ENCODE measurements at regions not wholly inside any gene's neighbourhood (a gene's known extent, or its start where the extent isn't known, plus 50 kb on each side); places are given as distances from the start of the nearest gene placed in this dataset.

GRCh38 chr14:37988472-37988871 lies 219.2 kb upstream of the SSTR1 start:
- DNase-seq (ENCODE audit: low read depth) = peak; percentile 40

- no peak for DNase-seq (ENCODE audit: low read depth)
Observed at GRCh38 chr14:37991027-37991426, 216.7 kb upstream of the SSTR1 start.

- DNase-seq (ENCODE audit: low read depth) = no peak
Observed at GRCh38 chr14:37992499-37992898, 215.2 kb upstream of the SSTR1 start.

GRCh38 chr14:37994846-37995372 lies 212.8 kb upstream of the SSTR1 start:
- no peak for DNase-seq (ENCODE audit: low read depth)

GRCh38 chr14:37997017-37997416 lies 210.7 kb upstream of the SSTR1 start:
- no peak for DNase-seq (ENCODE audit: low read depth)

GRCh38 chr14:38000340-38000739 lies 207.4 kb upstream of the SSTR1 start:
- no peak for DNase-seq (ENCODE audit: low read depth)

- DNase-seq (ENCODE audit: low read depth) = no peak
Observed at GRCh38 chr14:38001501-38001900, 206.2 kb upstream of the SSTR1 start.

GRCh38 chr14:38003746-38004609 lies 203.7 kb upstream of the SSTR1 start:
- DNase-seq (ENCODE audit: low read depth) = no peak

GRCh38 chr14:38004610-38004879 lies 203.2 kb upstream of the SSTR1 start:
- DNase-seq (ENCODE audit: low read depth) = no peak

- DNase-seq (ENCODE audit: low read depth) = peak; percentile 83
Observed at GRCh38 chr14:38011156-38011555, 196.5 kb upstream of the SSTR1 start.

- no peak for DNase-seq (ENCODE audit: low read depth)
Observed at GRCh38 chr14:38012056-38012455, 195.6 kb upstream of the SSTR1 start.

- no peak for DNase-seq (ENCODE audit: low read depth)
Observed at GRCh38 chr14:38016497-38016896, 191.2 kb upstream of the SSTR1 start.

- no peak for DNase-seq (ENCODE audit: low read depth)
Observed at GRCh38 chr14:38021861-38022260, 185.8 kb upstream of the SSTR1 start.

- DNase-seq (ENCODE audit: low read depth) = no peak
Observed at GRCh38 chr14:38022775-38023174, 184.9 kb upstream of the SSTR1 start.

GRCh38 chr14:38038171-38038570 lies 169.5 kb upstream of the SSTR1 start:
- DNase-seq (ENCODE audit: low read depth) = no peak

GRCh38 chr14:38038986-38039385 lies 168.7 kb upstream of the SSTR1 start:
- no peak for DNase-seq (ENCODE audit: low read depth)

- peak; percentile 44 for DNase-seq (ENCODE audit: low read depth)
Observed at GRCh38 chr14:38039496-38039895, 168.2 kb upstream of the SSTR1 start.

- DNase-seq (ENCODE audit: low read depth) = no peak
Observed at GRCh38 chr14:38040411-38040810, 167.3 kb upstream of the SSTR1 start.

GRCh38 chr14:38042322-38042721 lies 165.4 kb upstream of the SSTR1 start:
- DNase-seq (ENCODE audit: low read depth) = peak; percentile 84

GRCh38 chr14:38044710-38045109 lies 163.0 kb upstream of the SSTR1 start:
- no peak for DNase-seq (ENCODE audit: low read depth)

- DNase-seq (ENCODE audit: low read depth) = no peak
Observed at GRCh38 chr14:38045461-38045860, 162.2 kb upstream of the SSTR1 start.

- DNase-seq (ENCODE audit: low read depth) = no peak
Observed at GRCh38 chr14:38046160-38046559, 161.5 kb upstream of the SSTR1 start.

GRCh38 chr14:38047195-38047902 lies 160.4 kb upstream of the SSTR1 start:
- DNase-seq (ENCODE audit: low read depth) = peak; percentile 77
